Right lobe of liver (tissue), 4 donors: ENCODE measurements at regions not wholly inside any gene's neighbourhood (a gene's known extent, or its start where the extent isn't known, plus 50 kb on each side); places are given as distances from the start of the nearest gene placed in this dataset.

Source experiments
- POLR2A ChIP-seq: fragments of 450-650 bp; IDR thresholded peaks from one replicate; pipeline ENCODE4 v1.6.1; 2017; ENCODE audit warnings: antibody characterized with exemption, mild to moderate bottlenecking
- TF ChIP-seq, protein P1 (sequence below), 4 donors: fragments of 200-600 bp in 3 of 4; fragments of 450-650 bp in 1 of 4; IDR thresholded peaks; one replicate each; pipeline versions ENCODE4 v1.5.1 to v1.8.0; 2016 to 2022; ENCODE audit warnings: antibody characterized with exemption in 4 of 4, mild to moderate bottlenecking in 2 of 4
- donor health status: DM: no; HTN: no; CAD: no.
- donor health status: DM: no; HTN: no; CAD: no.
- donor health status: DM: no; HTN: yes; CAD: no.

DNA sequence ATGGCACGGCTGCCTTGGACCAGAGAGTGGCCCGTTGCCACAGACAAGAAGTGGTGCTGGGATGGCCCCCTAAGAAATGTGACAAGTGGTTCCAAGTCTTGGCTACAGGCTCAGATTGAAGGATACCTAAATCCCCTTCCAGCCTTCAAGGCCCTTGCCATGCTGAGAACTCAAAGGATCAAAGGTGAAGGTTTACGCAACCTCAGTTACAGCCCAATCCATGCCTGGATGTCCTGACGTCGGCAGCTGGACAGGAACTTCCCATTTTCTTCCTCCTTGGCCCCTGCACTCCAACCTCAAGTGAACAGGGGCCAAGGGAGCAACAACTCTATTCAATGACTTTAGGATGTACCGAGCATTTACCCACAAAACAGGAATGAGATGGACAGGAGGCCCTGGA is 95.4 kb downstream of the DHCR7 start:
- TF ChIP-seq, protein P1, sequence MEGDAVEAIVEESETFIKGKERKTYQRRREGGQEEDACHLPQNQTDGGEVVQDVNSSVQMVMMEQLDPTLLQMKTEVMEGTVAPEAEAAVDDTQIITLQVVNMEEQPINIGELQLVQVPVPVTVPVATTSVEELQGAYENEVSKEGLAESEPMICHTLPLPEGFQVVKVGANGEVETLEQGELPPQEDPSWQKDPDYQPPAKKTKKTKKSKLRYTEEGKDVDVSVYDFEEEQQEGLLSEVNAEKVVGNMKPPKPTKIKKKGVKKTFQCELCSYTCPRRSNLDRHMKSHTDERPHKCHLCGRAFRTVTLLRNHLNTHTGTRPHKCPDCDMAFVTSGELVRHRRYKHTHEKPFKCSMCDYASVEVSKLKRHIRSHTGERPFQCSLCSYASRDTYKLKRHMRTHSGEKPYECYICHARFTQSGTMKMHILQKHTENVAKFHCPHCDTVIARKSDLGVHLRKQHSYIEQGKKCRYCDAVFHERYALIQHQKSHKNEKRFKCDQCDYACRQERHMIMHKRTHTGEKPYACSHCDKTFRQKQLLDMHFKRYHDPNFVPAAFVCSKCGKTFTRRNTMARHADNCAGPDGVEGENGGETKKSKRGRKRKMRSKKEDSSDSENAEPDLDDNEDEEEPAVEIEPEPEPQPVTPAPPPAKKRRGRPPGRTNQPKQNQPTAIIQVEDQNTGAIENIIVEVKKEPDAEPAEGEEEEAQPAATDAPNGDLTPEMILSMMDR (IDR thresholded peaks at IDR 0.05), result no peak
- no peak for TF ChIP-seq POLR2A
